HUES64 (cell line): ENCODE measurements at regions not wholly inside any gene's neighbourhood (a gene's known extent, or its start where the extent isn't known, plus 50 kb on each side); places are given as distances from the start of the nearest gene placed in this dataset.
"Not testable (repeated sequence)": the region's sequence is repeated elsewhere in the genome, so short reads cannot be mapped to it uniquely, and the experiment has no call there.

Source experiments
- H3K27ac ChIP-seq: 2 replicates; pipeline ENCODE4 v1.7.0; 2013; ENCODE audit warnings: low read depth, low read length, inconsistent platforms
- H3K27me3 ChIP-seq: 2 replicates; pipeline ENCODE4 v1.6.1; 2013; ENCODE audit warnings: mild to moderate bottlenecking, low read length; ENCODE audit not compliant: insufficient read depth
- H3K36me3 ChIP-seq: 2 replicates; pipeline ENCODE4 v1.6.1; 2013; ENCODE audit warnings: mild to moderate bottlenecking, low read length; ENCODE audit not compliant: insufficient read depth
- H3K4me1 ChIP-seq: 2 replicates; pipeline ENCODE4 v1.6.1; 2013; ENCODE audit warnings: mild to moderate bottlenecking, low read length, moderate library complexity; ENCODE audit not compliant: insufficient read depth
- H3K4me3 ChIP-seq: 2 replicates; pipeline ENCODE4 v1.5.1; 2013; ENCODE audit warnings: mild to moderate bottlenecking, low read length, moderate library complexity
- H3K9ac ChIP-seq: 2 replicates; pipeline ENCODE4 v1.6.1; 2013; ENCODE audit warnings: mild to moderate bottlenecking, low read depth, low read length
- H3K9me3 ChIP-seq: 2 replicates; pipeline ENCODE4 v1.6.1; 2013; ENCODE audit warnings: low read depth, low read length; ENCODE audit not compliant: insufficient read depth
- whole genome bisulfite sequencing: fragments of 150-250, 120-280 bp; methylation state at CpG from one replicate; pipeline ENCODE4 v1.1.7; 2013; ENCODE audit warnings: missing lambda C conversion rate; 5-methylcytosine and 5-hydroxymethylcytosine counted together

GRCh38 chr16:47980212-47980611 is 175.6 kb downstream of the ABCC12 start:
- Histone ChIP-seq H3K9me3 (no peaks in the 10 kb centered on the region), H3K36me3 (no peaks in the 10 kb centered on the region), H3K9ac (no peak overlapping the region), H3K4me3 (no peak overlapping the region), H3K27ac (no peak overlapping the region), H3K4me1 (peaks cover 18% of the 10 kb centered on the region; the same call in 1 of the 2 replicates), H3K27me3 (no peaks in the 10 kb centered on the region)
- 93% methylated on average over 8 of the region's 8 CpGs for WGBS

GRCh38 chr16:47979616-47980182 is 176.1 kb downstream of the ABCC12 start:
- Histone ChIP-seq H3K27ac (no peak overlapping the region), H3K9me3 (no peaks in the 10 kb centered on the region), H3K36me3 (no peaks in the 10 kb centered on the region), H3K4me1 (peaks cover 18% of the 10 kb centered on the region; the same call in 1 of the 2 replicates), H3K9ac (no peak overlapping the region), H3K4me3 (no peak overlapping the region), H3K27me3 (no peaks in the 10 kb centered on the region)
- WGBS, result 90% methylated on average over 1 of the region's 1 CpG

- no peak overlapping the region for H3K9ac ChIP-seq
- WGBS, result 84% methylated on average over 5 of the region's 5 CpGs
- no peaks in the 10 kb centered on the region for H3K36me3 ChIP-seq
- H3K27ac ChIP-seq, result no peak overlapping the region
- H3K27me3 ChIP-seq, result no peaks in the 10 kb centered on the region
- peaks cover 18% of the 10 kb centered on the region; the same call in 1 of the 2 replicates for H3K4me1 ChIP-seq
- H3K4me3 ChIP-seq, result no peak overlapping the region
- H3K9me3 ChIP-seq, result no peaks in the 10 kb centered on the region
These were observed 176.7 kb downstream of the ABCC12 start for GRCh38 chr16:47979164-47979520.

- Histone ChIP-seq H3K36me3 (no peaks in the 10 kb centered on the region), H3K9ac (no peak overlapping the region), H3K9me3 (no peaks in the 10 kb centered on the region), H3K27me3 (no peaks in the 10 kb centered on the region), H3K4me3 (no peak overlapping the region), H3K4me1 (peaks cover 18% of the 10 kb centered on the region; the same call in 1 of the 2 replicates), H3K27ac (no peak overlapping the region)
- 74% methylated on average over 4 of the region's 4 CpGs for WGBS
These were observed 177.2 kb downstream of the ABCC12 start for GRCh38 chr16:47978491-47979163.

- H3K36me3 ChIP-seq, result no peaks in the 10 kb centered on the region
- H3K9me3 ChIP-seq, result no peaks in the 10 kb centered on the region
- H3K27me3 ChIP-seq, result no peaks in the 10 kb centered on the region
- H3K27ac ChIP-seq, result no peak overlapping the region
- peaks cover 18% of the 10 kb centered on the region; the same call in 1 of the 2 replicates for H3K4me1 ChIP-seq
- no peak overlapping the region for H3K9ac ChIP-seq
- WGBS, result 88% methylated on average over 1 of the region's 1 CpG
- H3K4me3 ChIP-seq, result no peak overlapping the region
These were observed 178.0 kb downstream of the ABCC12 start for GRCh38 chr16:47977802-47978201.

GRCh38 chr16:47976636-47977210 is 179.1 kb downstream of the ABCC12 start:
- Histone ChIP-seq H3K36me3 (no peaks in the 10 kb centered on the region), H3K9ac (no peak overlapping the region), H3K27me3 (no peaks in the 10 kb centered on the region), H3K9me3 (no peaks in the 10 kb centered on the region), H3K4me1 (peaks cover 18% of the 10 kb centered on the region; the same call in 1 of the 2 replicates), H3K4me3 (no peak overlapping the region), H3K27ac (no peak overlapping the region)
- WGBS, result 92% methylated on average over 12 of the region's 12 CpGs

GRCh38 chr16:47974971-47975370 is 180.8 kb downstream of the ABCC12 start:
- H3K9ac ChIP-seq, H3K27me3 ChIP-seq, H3K9me3 ChIP-seq, H3K36me3 ChIP-seq, H3K4me3 ChIP-seq, H3K27ac ChIP-seq: not testable (repeated sequence)
- 98% methylated on average over 5 of the region's 5 CpGs for WGBS
- H3K4me1 ChIP-seq, result peaks cover 18% of the 10 kb centered on the region; the same call in 1 of the 2 replicates

GRCh38 chr16:47973552-47973951 is 182.2 kb downstream of the ABCC12 start:
- Histone ChIP-seq H3K36me3 (no peaks in the 10 kb centered on the region), H3K4me1 (peaks cover 11% of the 10 kb centered on the region; the same call in 1 of the 2 replicates), H3K27ac (no peak overlapping the region), H3K4me3 (no peak overlapping the region), H3K9me3 (no peaks in the 10 kb centered on the region), H3K9ac (no peak overlapping the region), H3K27me3 (no peaks in the 10 kb centered on the region)
- WGBS, result 95% methylated on average over 7 of the region's 7 CpGs

- no peaks in the 10 kb centered on the region for H3K9me3 ChIP-seq
- H3K27me3 ChIP-seq, result no peaks in the 10 kb centered on the region
- H3K9ac ChIP-seq, result no peak overlapping the region
- WGBS, result 85% methylated on average over 5 of the region's 6 CpGs
- H3K27ac ChIP-seq, result no peak overlapping the region
- no peaks in the 10 kb centered on the region for H3K36me3 ChIP-seq
- H3K4me3 ChIP-seq, result no peak overlapping the region
- no peaks in the 10 kb centered on the region; the same call in 1 of the 2 replicates for H3K4me1 ChIP-seq
These were observed 183.4 kb downstream of the ABCC12 start for GRCh38 chr16:47972246-47972985.

GRCh38 chr16:47971225-47971624 is 184.6 kb downstream of the ABCC12 start:
- WGBS, result 92% methylated on average over 2 of the region's 2 CpGs

More at GRCh38 chr16:47971225-47971624, 184.6 kb downstream of the ABCC12 start:
- H3K27ac ChIP-seq, result no peak overlapping the region
- no peaks in the 10 kb centered on the region for H3K9me3 ChIP-seq
- H3K27me3 ChIP-seq, result no peaks in the 10 kb centered on the region
- no peak overlapping the region for H3K4me3 ChIP-seq
- no peaks in the 10 kb centered on the region for H3K36me3 ChIP-seq
- H3K4me1 ChIP-seq, result peaks cover 7% of the 10 kb centered on the region
- H3K9ac ChIP-seq, result no peak overlapping the region
